Calu3 (cell line): ENCODE measurements at regions not wholly inside any gene's neighbourhood (a gene's known extent, or its start where the extent isn't known, plus 50 kb on each side); places are given as distances from the start of the nearest gene placed in this dataset.

Experiments used
- BruUV-seq: library from RNA; stranded (reverse); fragments of 400-500 nt; replicated peaks from 2 replicates; lab custom pipeline; 2021; lab: Mats Ljungman, UMichigan
- CTCF ChIA-PET: fragments of 300-600 bp; sonication (Branson Sonifier 250); formaldehyde crosslinking; loops from one replicate; lab custom pipeline; 2022; ENCODE audit warnings: antibody characterized with exemption; lab: Charles Lee
- DNase-seq: peaks from one replicate; pipeline ENCODE4 v3.0.0; 2022
- H3K27ac Mint-ChIP-seq: one replicate; pipeline ENCODE4 v1.8.0; 2022; ENCODE audit warnings: mixed read lengths; ENCODE audit not compliant: unreplicated experiment
- H3K27me3 Mint-ChIP-seq: one replicate; pipeline ENCODE4 v1.8.0; 2022; ENCODE audit warnings: mixed read lengths; ENCODE audit not compliant: unreplicated experiment
- H3K36me3 Mint-ChIP-seq: one replicate; pipeline ENCODE4 v1.8.0; 2022; ENCODE audit warnings: mild to moderate bottlenecking, moderate library complexity, mixed read lengths; ENCODE audit not compliant: insufficient read depth, unreplicated experiment
- H3K4me1 Mint-ChIP-seq: one replicate; pipeline ENCODE4 v1.8.0; 2022; ENCODE audit warnings: mild to moderate bottlenecking, low read depth, mixed read lengths; ENCODE audit not compliant: unreplicated experiment
- H3K4me3 Mint-ChIP-seq: one replicate; pipeline ENCODE4 v1.8.0; 2022; ENCODE audit warnings: mild to moderate bottlenecking, low read depth, moderate library complexity, mixed read lengths; ENCODE audit not compliant: unreplicated experiment
- H3K9me3 Mint-ChIP-seq: one replicate; pipeline ENCODE4 v1.8.0; 2022; ENCODE audit warnings: low read depth, mixed read lengths; ENCODE audit not compliant: unreplicated experiment
- CTCF ChIP-seq: fragments of 200-600 bp; IDR thresholded peaks from one replicate; pipeline ENCODE4 v1.8.0; 2022; ENCODE audit warnings: antibody characterized with exemption; ENCODE audit not compliant: unreplicated experiment
- intact Hi-C: fragments of 100-400 bp; cut with micrococcal nuclease; formaldehyde crosslinking; loops from one replicate; pipeline ENCODE4 v1.10.0; 2022; ENCODE audit not compliant: unreplicated experiment

GRCh38 chr7:142414135-142414534 is 156.3 kb upstream of the PRSS58 start:
- Mint-ChIP-seq H3K36me3 (no peaks in the 10 kb centered on the region), H3K27ac (no peak overlapping the region), H3K9me3 (no peaks in the 10 kb centered on the region), H3K4me1 (peaks cover 11% of the 10 kb centered on the region), H3K4me3 (no peak overlapping the region), H3K27me3 (no peaks in the 10 kb centered on the region)
- TF ChIP-seq CTCF, result no peak
- BruUV-seq, result no TSS peak
- CTCF ChIA-PET, result no interaction called here
- DNase-seq, result no peak
- intact Hi-C loops, result no loop called here

- CTCF ChIA-PET, result interaction anchor here (1.0 to 1.3 kb wide), 2 partner anchors 46 to 70 kb away, joined by 4 read pairs; no protein-coding TSS in a partner anchor
- H3K4me3 Mint-ChIP-seq, result no peak overlapping the region
- BruUV-seq, result no TSS peak
- DNase-seq, result no peak
- no peaks in the 10 kb centered on the region for H3K36me3 Mint-ChIP-seq
- no peak for TF ChIP-seq CTCF
- no peak overlapping the region for H3K27ac Mint-ChIP-seq
- no peaks in the 10 kb centered on the region for H3K27me3 Mint-ChIP-seq
- peaks cover 11% of the 10 kb centered on the region for H3K4me1 Mint-ChIP-seq
- intact Hi-C loops, result no loop called here
- no peaks in the 10 kb centered on the region for H3K9me3 Mint-ChIP-seq
These were observed 155.6 kb upstream of the PRSS58 start for GRCh38 chr7:142413280-142414000.

GRCh38 chr7:142412551-142413193 is 154.8 kb upstream of the PRSS58 start:
- H3K27ac Mint-ChIP-seq, result no peak overlapping the region
- TF ChIP-seq CTCF, result peak; percentile 49
- intact Hi-C loops, result no loop called here
- no peaks in the 10 kb centered on the region for H3K36me3 Mint-ChIP-seq
- DNase-seq, result peak; percentile 43
- no peaks in the 10 kb centered on the region for H3K27me3 Mint-ChIP-seq
- H3K9me3 Mint-ChIP-seq, result no peaks in the 10 kb centered on the region
- CTCF ChIA-PET, result interaction anchor here (1.0 to 1.3 kb wide), 2 partner anchors 47 to 70 kb away, joined by 4 read pairs; no protein-coding TSS in a partner anchor
- H3K4me3 Mint-ChIP-seq, result no peak overlapping the region
- H3K4me1 Mint-ChIP-seq, result peaks cover 11% of the 10 kb centered on the region
- no TSS peak for BruUV-seq

- CTCF ChIA-PET, result no interaction called here
- peaks cover 9% of the 10 kb centered on the region for H3K4me1 Mint-ChIP-seq
These were observed 151.6 kb upstream of the PRSS58 start for GRCh38 chr7:142409471-142409870.

More at GRCh38 chr7:142409471-142409870, 151.6 kb upstream of the PRSS58 start:
- no peak for TF ChIP-seq CTCF
- H3K36me3 Mint-ChIP-seq, result no peaks in the 10 kb centered on the region
- no peak overlapping the region for H3K4me3 Mint-ChIP-seq
- intact Hi-C loops, result no loop called here
- H3K27ac Mint-ChIP-seq, result no peak overlapping the region
- H3K27me3 Mint-ChIP-seq, result no peaks in the 10 kb centered on the region
- no peaks in the 10 kb centered on the region for H3K9me3 Mint-ChIP-seq
- DNase-seq, result no peak
- no TSS peak for BruUV-seq
